ENCODE measurements at regions not wholly inside any gene's neighbourhood (a gene's known extent, or its start where the extent isn't known, plus 50 kb on each side); places are given as distances from the start of the nearest gene placed in this dataset.

DNA sequence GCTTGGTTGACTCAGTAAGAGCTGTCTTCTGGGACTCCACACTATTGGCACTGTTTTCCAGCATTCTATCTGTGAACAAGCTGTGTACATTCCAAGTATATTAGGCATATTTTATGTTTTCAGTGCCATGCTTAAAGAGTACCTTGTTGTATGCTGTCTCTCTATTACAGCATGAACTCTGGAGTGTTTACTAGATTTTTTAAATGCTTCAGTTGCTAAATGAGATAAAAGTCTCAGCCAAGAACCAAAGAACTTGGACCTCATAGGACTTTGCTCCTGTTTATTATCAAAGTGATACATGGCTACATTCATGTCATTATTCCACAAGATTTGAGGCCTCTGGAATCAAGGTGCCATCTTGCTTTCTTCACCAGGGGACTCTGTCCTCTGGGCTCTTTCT lies 167.2 kb downstream of the C9orf152 start:
- no peak for TF ChIP-seq YY1 (IDR thresholded peaks at IDR 0.05; ENCODE audit: insufficient read depth, insufficient read length)
- no peak for TF ChIP-seq SUZ12 (IDR thresholded peaks at IDR 0.05; ENCODE audit: extremely low read depth, insufficient read depth, insufficient read length)

All from NT2/D1 (cell line).